Stomach smooth muscle (tissue), 2 donors: ENCODE measurements at regions not wholly inside any gene's neighbourhood (a gene's known extent, or its start where the extent isn't known, plus 50 kb on each side); places are given as distances from the start of the nearest gene placed in this dataset.

Experiments used
- H3K27ac ChIP-seq: one replicate; pipeline ENCODE4 v1.7.0; 2013; ENCODE audit warnings: mild to moderate bottlenecking, low read length, inconsistent platforms
- H3K27me3 ChIP-seq, 2 donors: one replicate each; pipeline ENCODE4 v1.7.0; 2013; ENCODE audit warnings: low read length in 2 of 2; ENCODE audit not compliant: insufficient read depth in 2 of 2, control insufficient read depth in 1 of 2
- H3K36me3 ChIP-seq, 2 donors: one replicate each; pipeline ENCODE4 v1.7.0; 2013; ENCODE audit warnings: low read length in 2 of 2; ENCODE audit not compliant: control insufficient read depth in 2 of 2, insufficient read depth in 2 of 2
- H3K4me1 ChIP-seq: one replicate; pipeline ENCODE4 v1.7.0; 2013; ENCODE audit warnings: low read length; ENCODE audit not compliant: control insufficient read depth, insufficient read depth
- H3K4me3 ChIP-seq, 2 donors: one replicate each; pipeline ENCODE4 v1.7.0; 2013; ENCODE audit warnings: low read length in 2 of 2
- H3K9ac ChIP-seq, 2 donors: one replicate each; pipeline ENCODE4 v1.7.0; 2013; ENCODE audit warnings: low read length in 2 of 2, mild to moderate bottlenecking in 1 of 2
- H3K9me3 ChIP-seq, 2 donors: one replicate each; pipeline ENCODE4 v1.7.0; 2013; ENCODE audit warnings: low read length in 2 of 2; ENCODE audit not compliant: control insufficient read depth in 2 of 2
- donor health status: healthy.
- donor health status: Pancreatic carcinoma.

DNA sequence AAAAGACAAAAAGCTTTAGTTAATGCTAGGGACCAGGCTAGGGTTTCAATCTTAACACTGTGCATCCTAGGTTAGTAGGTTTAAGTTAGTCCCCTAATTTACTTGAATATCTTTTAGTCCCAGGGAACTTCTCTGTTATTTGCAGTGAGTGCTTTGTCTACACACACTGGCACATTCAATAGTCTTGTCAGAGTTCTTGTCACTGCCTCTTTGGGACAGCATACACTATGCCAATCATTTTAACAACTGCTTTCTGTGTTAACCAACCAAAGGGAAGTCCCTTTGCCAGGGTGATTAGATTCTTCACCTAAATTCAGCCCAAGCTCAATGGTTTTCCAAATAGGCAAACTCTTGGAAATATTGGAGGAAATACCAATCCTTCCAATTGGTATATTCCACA, 221.8 kb upstream of the IGFBP7 start:
- Histone ChIP-seq H3K36me3 (no peaks in the 10 kb centered on the region), H3K9ac (no peak overlapping the region), H3K4me3 (no peak overlapping the region), H3K27ac (no peak overlapping the region), H3K27me3 (no peaks in the 10 kb centered on the region), H3K4me1 (no peaks in the 10 kb centered on the region), H3K9me3 (no peaks in the 10 kb centered on the region)

DNA sequence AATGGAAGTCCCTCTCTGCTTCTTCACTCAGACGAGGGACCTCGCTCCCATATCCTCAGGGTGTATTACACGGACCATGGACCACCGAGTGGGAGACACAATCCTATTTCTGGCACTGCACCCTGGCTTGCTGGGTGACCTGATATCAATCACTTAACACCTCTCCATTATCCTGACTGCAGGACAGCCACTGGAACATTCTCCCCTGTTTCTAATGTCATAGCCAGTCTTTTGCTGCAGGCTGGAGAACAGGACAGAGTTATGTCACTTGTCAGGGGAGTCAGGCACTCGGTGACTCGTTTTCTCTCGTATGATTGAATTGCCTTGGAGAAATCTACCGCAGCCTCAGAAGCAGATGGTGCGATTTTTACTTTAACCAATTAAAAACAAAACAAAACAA, 219.1 kb upstream of the IGFBP7 start:
- no peaks in the 10 kb centered on the region for H3K4me1 ChIP-seq
- H3K4me3 ChIP-seq = no peak overlapping the region
- H3K27me3 ChIP-seq = no peaks in the 10 kb centered on the region
- no peaks in the 10 kb centered on the region for H3K36me3 ChIP-seq
- H3K9me3 ChIP-seq = no peaks in the 10 kb centered on the region
- H3K27ac ChIP-seq = no peak overlapping the region
- H3K9ac ChIP-seq = no peak overlapping the region

DNA sequence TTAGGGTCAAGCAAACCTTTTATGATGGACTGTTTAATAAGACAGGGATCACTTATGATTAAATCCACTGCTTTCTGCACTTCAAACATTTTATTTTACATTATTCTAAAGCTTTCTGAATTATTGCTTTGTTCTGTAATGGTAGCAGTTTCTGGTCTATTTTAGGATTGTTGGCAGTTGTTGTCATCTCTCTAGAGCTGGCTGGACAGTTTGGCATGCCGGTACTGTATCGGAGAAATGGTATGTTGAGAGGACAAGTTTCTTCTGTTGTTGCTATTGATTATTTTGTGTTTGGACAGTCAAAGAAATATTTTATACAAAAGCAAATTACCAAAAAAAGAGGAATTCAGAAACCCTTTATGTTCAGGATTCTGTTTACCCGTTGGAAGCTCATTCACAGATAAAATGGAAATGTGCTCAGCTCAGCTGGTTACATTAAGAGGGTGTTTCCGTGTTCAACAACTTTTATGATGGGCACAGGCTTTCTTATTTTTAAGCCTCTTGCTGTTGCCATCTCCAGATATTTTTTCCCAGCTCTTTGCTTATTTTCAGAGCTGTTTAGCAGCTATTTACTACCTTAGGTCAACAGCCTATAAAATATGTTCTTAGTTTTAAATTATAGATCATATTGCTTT, 214.6 kb upstream of the IGFBP7 start:
- Histone ChIP-seq H3K9me3 (no peaks in the 10 kb centered on the region), H3K27ac (no peak overlapping the region), H3K4me1 (no peaks in the 10 kb centered on the region), H3K4me3 (no peak overlapping the region), H3K27me3 (no peaks in the 10 kb centered on the region), H3K36me3 (no peaks in the 10 kb centered on the region), H3K9ac (no peak overlapping the region)

DNA sequence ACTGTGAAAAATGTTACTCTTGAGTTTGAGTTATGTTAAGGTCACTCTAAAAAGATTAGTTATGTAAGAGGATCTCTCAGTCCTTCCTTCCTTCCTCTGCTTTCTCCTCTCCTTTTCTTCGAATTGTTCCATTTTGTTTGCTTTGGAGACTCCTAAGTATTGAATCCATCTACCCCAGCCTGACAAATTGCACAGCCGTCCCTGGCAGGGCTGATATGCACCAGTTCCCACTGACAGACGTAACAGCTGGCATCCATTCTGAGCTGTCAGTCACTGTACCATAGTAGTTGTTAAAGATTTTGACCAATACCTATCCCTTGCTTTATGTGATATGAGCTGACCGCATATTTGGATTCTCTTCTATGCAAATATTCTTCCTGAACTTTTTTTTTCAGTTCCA, 210.7 kb upstream of the IGFBP7 start:
- Histone ChIP-seq H3K36me3 (no peaks in the 10 kb centered on the region), H3K4me1 (no peaks in the 10 kb centered on the region), H3K9me3 (no peaks in the 10 kb centered on the region), H3K27ac (no peak overlapping the region), H3K9ac (no peak overlapping the region), H3K27me3 (no peaks in the 10 kb centered on the region), H3K4me3 (no peak overlapping the region)

DNA sequence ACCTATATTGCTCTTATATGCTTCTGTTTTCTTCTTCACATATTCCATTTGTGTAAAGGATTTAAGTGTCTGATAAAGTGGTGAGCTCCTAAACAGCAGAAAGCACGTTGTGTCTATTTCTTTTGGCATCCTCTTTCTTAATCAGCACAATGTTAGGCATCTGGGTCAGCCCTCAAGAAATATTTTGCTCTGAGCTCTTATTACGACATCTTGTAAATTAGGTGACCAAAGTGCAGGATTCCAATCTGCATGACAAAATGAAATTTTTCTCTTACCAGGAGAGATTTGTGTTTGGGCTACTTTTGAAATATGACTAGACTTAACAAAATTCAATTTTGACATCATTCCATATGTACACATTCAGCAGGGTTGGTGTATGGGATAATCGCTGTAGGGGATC, 210.0 kb upstream of the IGFBP7 start:
- Histone ChIP-seq H3K27ac (no peak overlapping the region), H3K4me3 (no peak overlapping the region), H3K4me1 (no peaks in the 10 kb centered on the region), H3K9ac (no peak overlapping the region), H3K36me3 (no peaks in the 10 kb centered on the region), H3K9me3 (no peaks in the 10 kb centered on the region), H3K27me3 (no peaks in the 10 kb centered on the region)

DNA sequence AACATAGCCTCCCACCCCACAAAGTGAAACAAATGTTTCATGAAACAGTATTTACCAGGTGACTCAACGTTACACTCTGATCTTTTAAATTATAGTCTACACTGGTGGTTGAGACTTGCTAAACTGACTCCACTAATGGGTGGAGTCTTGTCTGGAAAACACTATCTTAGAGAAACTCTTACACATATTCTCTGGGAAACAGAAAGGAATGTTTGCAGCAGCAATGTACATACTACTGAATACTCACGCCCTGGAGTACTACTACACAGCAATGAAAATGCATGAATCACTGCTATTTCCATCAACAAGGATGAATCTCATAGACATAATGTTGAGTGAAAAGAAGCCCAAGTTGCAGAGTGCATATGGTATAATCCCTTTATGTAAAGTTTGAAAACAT, 208.5 kb upstream of the IGFBP7 start:
- Histone ChIP-seq H3K4me3 (no peak overlapping the region), H3K9me3 (no peaks in the 10 kb centered on the region), H3K27ac (no peak overlapping the region), H3K36me3 (no peaks in the 10 kb centered on the region), H3K9ac (no peak overlapping the region), H3K27me3 (no peaks in the 10 kb centered on the region), H3K4me1 (no peaks in the 10 kb centered on the region)

DNA sequence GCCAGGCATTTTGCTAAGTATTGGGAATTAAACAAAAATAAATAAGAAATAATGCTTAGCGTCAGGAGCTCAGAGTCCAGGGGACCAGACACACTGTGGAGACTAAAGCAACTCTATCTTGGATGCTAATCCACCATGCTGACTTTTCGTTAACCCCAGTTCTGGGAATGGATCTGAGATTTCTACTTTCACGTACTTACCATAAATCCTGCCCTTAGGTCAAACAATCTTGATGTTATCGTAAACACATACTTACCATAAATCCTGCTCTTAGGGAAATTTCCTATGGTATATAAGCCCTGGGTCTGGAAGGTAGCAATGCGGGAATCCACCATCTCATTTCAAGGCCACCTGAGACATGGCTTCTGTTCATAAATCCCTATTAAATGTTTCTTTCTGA, 204.5 kb upstream of the IGFBP7 start:
- Histone ChIP-seq H3K4me1 (no peaks in the 10 kb centered on the region), H3K4me3 (no peak overlapping the region), H3K36me3 (no peaks in the 10 kb centered on the region), H3K27ac (no peak overlapping the region), H3K27me3 (no peaks in the 10 kb centered on the region), H3K9ac (no peak overlapping the region), H3K9me3 (no peaks in the 10 kb centered on the region)

DNA sequence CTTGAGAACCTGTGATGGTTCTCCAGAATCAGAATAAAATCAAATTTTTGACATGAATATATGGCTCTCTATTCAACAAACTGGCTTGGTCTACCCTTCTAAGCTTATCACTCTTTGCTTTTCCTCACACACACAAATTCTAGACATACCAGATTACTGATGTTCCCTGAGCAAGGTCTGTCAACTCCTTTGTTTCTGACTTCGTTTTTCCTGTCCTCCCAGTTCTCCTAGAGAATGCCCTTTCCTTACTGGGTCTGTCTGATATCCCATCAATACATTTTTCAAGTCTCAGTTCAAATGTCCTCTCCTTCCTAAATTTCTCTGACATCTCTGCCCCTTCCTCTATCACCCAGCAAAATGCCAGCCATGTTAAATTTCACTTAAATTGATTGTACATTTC, 202.1 kb upstream of the IGFBP7 start:
- no peak overlapping the region for H3K27ac ChIP-seq
- no peaks in the 10 kb centered on the region for H3K27me3 ChIP-seq
- no peaks in the 10 kb centered on the region for H3K9me3 ChIP-seq
- H3K4me3 ChIP-seq = no peak overlapping the region
- H3K36me3 ChIP-seq = no peaks in the 10 kb centered on the region
- no peaks in the 10 kb centered on the region for H3K4me1 ChIP-seq
- H3K9ac ChIP-seq = no peak overlapping the region

DNA sequence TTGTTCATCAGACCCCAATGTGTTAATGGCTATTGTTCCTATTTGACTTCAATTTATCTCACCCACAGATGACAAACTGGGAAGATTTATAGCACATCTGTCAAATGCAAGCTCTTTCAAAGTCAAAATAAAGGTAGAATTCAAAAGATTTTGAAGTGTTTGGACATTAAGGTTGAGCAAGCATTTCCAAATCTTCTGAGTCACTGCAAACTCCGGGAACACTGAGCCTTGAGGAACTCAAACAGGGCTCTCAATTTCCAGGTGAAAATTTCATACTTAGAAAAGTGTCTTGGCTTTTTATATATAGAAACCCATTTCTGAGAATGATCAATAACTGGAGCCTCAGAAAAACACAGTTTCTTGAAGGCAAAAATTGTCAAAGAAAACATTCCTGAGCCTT, 199.5 kb upstream of the IGFBP7 start:
- H3K27me3 ChIP-seq = no peaks in the 10 kb centered on the region
- no peak overlapping the region for H3K27ac ChIP-seq
- H3K9ac ChIP-seq = no peak overlapping the region
- no peaks in the 10 kb centered on the region for H3K4me1 ChIP-seq
- H3K4me3 ChIP-seq = no peak overlapping the region
- no peaks in the 10 kb centered on the region for H3K36me3 ChIP-seq
- no peaks in the 10 kb centered on the region for H3K9me3 ChIP-seq

DNA sequence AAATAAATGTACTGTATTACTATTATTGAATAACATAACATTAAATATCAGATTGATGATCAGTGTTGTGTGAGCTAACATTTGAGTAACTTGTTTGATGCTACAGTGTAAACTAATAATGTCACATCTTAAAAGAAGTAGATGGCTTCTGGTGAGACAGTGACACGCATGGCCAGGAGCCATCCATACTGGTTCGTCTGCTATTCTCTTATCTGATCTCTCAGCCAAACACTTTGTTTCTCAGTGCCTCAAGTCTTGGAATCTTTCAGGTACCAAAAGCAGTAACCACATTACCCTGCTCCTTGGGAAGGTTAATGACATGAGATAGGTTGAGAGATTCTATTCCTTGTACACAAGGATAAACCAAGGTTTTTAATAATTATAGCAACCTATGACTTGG, 198.1 kb upstream of the IGFBP7 start:
- Histone ChIP-seq H3K27ac (no peak overlapping the region), H3K27me3 (no peaks in the 10 kb centered on the region), H3K4me1 (no peaks in the 10 kb centered on the region), H3K4me3 (no peak overlapping the region), H3K9ac (no peak overlapping the region), H3K36me3 (no peaks in the 10 kb centered on the region), H3K9me3 (no peaks in the 10 kb centered on the region)

DNA sequence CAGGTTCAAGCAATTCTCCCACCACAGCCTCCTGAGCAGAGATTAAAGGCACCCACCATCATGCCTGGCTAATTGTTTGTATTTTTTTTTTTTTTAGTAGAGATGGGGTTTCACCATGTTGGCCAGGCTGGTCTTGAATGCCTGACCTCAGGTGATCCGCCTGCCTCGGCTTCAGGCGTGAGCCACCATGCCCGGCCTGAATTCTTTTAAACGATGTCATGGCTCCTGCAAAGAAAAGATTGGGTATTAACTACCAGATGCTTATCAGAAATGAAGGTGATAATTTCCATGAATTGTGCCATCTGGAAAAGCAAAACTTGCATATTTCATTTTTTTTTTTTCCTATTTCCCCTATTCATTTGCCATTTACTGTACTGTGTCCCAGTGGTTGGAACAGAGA, 195.7 kb upstream of the IGFBP7 start:
- Histone ChIP-seq H3K9me3 (no peaks in the 10 kb centered on the region), H3K4me3 (no peak overlapping the region), H3K27me3 (no peaks in the 10 kb centered on the region), H3K9ac (no peak overlapping the region), H3K36me3 (no peaks in the 10 kb centered on the region), H3K4me1 (no peaks in the 10 kb centered on the region), H3K27ac (no peak overlapping the region)
